ENCODE measurements at regions not wholly inside any gene's neighbourhood (a gene's known extent, or its start where the extent isn't known, plus 50 kb on each side); places are given as distances from the start of the nearest gene placed in this dataset.

- TF ChIP-seq PKNOX1 (IDR thresholded peaks at IDR 0.05) (no peak), BHLHE40 (IDR thresholded peaks at IDR 0.05; ENCODE audit: borderline replicate concordance) (no peak), SP1 (IDR thresholded peaks at IDR 0.05) (no peak)
Observed at GRCh38 chr14:53478174-53478573, 325.1 kb upstream of the DDHD1 start.

All from HEK293T (cell line).